ENCODE measurements at regions not wholly inside any gene's neighbourhood (a gene's known extent, or its start where the extent isn't known, plus 50 kb on each side); places are given as distances from the start of the nearest gene placed in this dataset.

DNA sequence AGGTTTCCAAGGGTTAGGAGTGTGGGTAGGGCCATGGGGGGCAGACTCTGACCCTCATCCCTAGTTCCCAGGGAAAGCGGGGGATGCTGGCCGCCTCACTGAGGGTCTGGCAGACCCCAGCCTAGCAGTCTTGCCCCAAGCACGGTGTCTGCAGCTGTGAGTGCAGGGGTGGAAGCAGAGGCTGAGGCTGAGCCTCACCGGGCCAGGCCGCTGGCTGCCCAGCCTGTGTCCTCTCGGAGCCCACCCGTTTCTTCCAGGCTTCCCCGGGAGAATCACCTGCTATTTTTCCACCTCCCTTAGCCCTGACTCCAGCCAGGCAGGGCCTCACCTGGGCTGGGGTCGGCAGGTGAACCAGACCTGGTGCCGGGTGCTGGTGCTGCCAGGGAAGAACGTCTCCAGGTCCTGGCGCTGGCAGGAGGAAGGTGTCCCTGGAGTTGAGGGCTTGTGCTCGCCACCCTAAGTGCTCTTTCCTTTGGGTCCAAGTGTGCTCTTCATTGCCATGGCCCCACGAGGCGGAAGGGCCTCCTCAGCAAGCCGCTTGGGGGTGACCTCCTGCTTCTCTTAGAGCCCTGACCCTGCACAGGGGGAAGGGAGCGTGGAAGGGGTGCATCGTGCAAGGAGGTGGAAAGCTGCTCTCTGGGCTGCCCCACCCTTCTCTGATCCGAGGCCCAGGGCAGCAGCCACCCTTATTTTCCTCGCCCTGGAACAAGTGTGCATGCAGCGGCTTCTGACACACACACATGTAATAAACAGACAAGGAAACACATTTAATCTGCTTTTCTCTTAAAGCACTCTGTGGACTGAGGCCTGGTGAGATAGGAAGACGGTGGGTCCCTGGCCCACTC, 112.7 kb downstream of the FAM53A start:
- Mint-ChIP-seq H3K27me3 (ENCODE audit: low read depth) (peaks cover 14% of the 10 kb centered on the region), H3K36me3 (ENCODE audit: low read depth) (no peaks in the 10 kb centered on the region), H3K27ac (ENCODE audit: unreplicated experiment) (no peak overlapping the region), H3K4me3 (no peak overlapping the region), H3K4me1 (peaks cover 14% of the 10 kb centered on the region), H3K9me3 (no peaks in the 10 kb centered on the region)
- TF ChIP-seq, protein P1, sequence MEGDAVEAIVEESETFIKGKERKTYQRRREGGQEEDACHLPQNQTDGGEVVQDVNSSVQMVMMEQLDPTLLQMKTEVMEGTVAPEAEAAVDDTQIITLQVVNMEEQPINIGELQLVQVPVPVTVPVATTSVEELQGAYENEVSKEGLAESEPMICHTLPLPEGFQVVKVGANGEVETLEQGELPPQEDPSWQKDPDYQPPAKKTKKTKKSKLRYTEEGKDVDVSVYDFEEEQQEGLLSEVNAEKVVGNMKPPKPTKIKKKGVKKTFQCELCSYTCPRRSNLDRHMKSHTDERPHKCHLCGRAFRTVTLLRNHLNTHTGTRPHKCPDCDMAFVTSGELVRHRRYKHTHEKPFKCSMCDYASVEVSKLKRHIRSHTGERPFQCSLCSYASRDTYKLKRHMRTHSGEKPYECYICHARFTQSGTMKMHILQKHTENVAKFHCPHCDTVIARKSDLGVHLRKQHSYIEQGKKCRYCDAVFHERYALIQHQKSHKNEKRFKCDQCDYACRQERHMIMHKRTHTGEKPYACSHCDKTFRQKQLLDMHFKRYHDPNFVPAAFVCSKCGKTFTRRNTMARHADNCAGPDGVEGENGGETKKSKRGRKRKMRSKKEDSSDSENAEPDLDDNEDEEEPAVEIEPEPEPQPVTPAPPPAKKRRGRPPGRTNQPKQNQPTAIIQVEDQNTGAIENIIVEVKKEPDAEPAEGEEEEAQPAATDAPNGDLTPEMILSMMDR (conservative IDR thresholded peaks at IDR 0.05) = no peak
- no peak for DNase-seq (ENCODE audit: low read depth, low spot score)

DNA sequence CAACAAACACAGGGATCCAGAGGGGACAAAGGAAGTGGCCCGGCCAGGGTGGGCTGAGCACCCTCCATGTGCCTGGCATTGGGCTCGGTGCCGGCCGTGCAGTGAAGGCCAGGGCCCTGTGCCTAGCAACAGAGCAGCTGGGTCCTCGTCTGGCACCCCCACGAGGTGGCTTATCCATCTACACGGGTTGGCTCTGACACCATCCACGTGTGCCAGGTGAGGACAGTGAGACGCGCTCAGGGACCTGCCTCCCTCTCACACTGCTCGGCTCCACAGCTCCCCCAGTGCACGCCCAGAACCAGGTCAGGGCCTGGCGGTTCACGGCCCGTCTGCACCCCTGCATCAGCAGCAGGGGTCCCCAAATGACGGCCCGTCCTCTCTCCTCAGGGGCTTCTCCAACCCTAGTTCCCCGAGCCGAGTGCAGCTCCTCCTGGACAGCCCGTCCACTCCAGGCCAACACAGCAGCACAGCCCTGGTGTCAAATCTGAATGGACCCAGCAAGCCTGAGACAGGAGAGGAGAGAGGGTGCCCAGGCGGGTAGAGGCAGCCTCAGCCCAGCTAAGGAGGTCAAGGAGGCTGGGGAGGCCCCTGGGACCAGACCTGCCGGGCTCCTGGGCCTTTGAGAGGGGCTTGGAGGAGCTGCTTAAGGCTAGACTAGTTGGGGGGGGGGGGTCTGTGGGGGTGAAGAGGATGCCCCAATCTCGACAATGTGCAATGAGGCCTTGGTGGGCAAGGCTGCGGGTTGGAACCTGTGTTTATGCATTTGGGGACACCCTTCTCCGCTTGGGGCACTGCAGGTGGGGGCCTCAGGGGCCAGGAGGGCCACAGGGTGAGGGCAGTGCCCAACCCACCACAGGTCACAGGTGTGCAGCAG, 113.6 kb downstream of the FAM53A start:
- TF ChIP-seq, protein P1 (conservative IDR thresholded peaks at IDR 0.05) = no peak
- Mint-ChIP-seq H3K27me3 (ENCODE audit: low read depth) (peaks cover 9% of the 10 kb centered on the region), H3K27ac (ENCODE audit: unreplicated experiment) (no peak overlapping the region), H3K4me1 (peaks cover 14% of the 10 kb centered on the region), H3K4me3 (no peak overlapping the region), H3K36me3 (ENCODE audit: low read depth) (no peaks in the 10 kb centered on the region), H3K9me3 (no peaks in the 10 kb centered on the region)
- no peak for DNase-seq (ENCODE audit: low read depth, low spot score)

DNA sequence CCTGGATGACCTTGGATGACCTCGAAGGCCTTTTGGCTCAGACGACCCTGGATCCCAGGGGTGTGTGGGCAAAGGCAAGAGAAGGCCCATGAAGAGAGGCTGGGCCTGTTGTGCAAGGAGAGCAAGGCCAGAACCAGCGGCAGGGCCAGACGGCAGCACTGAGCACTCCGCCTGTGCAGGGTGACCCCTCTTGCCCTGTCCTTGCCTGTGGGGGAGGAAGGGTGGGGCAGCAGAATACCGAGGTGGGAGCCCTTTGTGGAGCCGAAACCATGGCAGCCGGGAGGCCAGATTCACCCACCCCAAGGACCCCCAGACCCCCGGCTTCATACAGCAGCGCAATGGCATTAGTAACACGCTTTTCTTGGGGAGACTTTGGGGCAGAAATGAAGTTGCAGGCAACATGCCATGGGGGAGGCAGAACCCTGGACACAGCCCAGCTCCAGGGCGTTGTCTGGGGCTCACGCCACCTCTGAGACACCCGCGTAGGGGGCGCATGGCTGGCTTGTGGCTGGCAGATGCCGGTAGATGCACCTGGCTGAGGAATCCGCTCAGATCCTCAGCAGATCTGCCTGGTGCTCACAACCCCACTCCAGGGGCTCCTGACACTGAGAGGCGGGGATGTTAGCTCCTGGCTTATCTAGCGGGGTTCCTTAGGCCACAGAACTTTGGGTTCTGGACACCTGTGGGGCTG, 114.5 kb downstream of the FAM53A start:
- DNase-seq (ENCODE audit: low read depth, low spot score) = no peak
- Mint-ChIP-seq H3K4me1 (peaks cover 14% of the 10 kb centered on the region), H3K27me3 (ENCODE audit: low read depth) (peaks cover 9% of the 10 kb centered on the region), H3K36me3 (ENCODE audit: low read depth) (no peaks in the 10 kb centered on the region), H3K9me3 (no peaks in the 10 kb centered on the region), H3K4me3 (no peak overlapping the region), H3K27ac (ENCODE audit: unreplicated experiment) (no peak overlapping the region)
- TF ChIP-seq, protein P1 (conservative IDR thresholded peaks at IDR 0.05) = no peak

DNA sequence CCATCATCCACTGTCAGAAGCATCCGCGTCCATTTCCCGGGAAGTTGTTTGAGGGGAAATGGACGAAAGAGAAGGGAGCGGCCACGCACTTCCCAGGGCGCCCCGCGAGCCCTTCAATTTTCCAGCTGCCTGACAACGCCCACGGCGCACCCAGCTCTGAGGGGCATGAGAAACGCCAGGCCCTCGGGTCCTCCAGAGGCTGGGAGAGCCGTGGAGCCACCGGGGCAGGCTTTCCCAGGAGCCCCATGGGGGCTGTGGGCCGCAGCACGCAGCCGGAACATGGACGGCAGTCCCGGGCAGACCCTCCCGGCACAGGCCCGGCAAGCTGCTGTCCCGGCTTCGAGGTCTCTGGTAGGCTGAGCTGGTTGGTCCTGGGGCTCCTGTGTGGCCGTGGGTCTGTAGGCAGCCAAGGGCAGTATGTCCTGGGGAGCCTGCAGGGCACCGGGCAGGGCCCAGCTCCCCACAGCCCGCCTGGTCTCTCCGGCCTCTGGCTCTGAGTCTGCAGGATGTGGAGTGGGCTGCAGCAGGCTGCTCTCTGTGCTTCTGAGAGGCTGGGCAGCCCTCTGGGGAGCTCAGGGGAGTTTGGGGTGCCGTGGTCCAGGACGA, 115.2 kb downstream of the FAM53A start:
- Mint-ChIP-seq H3K27ac (ENCODE audit: unreplicated experiment) (no peak overlapping the region), H3K36me3 (ENCODE audit: low read depth) (no peaks in the 10 kb centered on the region), H3K9me3 (no peaks in the 10 kb centered on the region), H3K27me3 (ENCODE audit: low read depth) (peaks cover 7% of the 10 kb centered on the region), H3K4me1 (peaks cover 14% of the 10 kb centered on the region), H3K4me3 (no peak overlapping the region)
- TF ChIP-seq, protein P1 (conservative IDR thresholded peaks at IDR 0.05) = no peak
- no peak for DNase-seq (ENCODE audit: low read depth, low spot score)

Data from neural crest cell (in vitro differentiated cells).